ENCODE measurements at regions not wholly inside any gene's neighbourhood (a gene's known extent, or its start where the extent isn't known, plus 50 kb on each side); places are given as distances from the start of the nearest gene placed in this dataset.

- DNase-seq, result no peak
Observed at GRCh38 chr6:43861212-43861894, 91.3 kb downstream of the VEGFA start.

DNA sequence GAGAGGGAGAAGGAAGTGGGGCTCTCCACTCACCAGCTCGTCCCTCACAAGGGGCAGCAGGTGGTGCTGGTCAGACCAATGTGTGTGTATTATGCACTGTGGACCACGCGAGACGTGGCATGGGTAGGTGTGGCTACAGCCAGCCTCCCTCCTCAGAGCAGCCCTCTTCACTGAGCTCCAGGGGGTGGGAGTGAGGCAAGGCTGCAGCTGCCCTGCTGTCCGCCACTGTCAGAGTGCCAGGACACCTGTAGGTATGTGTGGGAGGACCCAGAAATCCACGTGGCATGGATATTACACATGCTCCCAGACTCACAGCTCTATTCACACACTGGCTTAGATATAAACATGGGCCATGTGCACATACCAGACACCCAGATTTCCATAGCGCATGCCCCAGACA lies 90.3 kb downstream of the VEGFA start:
- no peak for DNase-seq

GRCh38 chr6:43859213-43859612 lies 89.2 kb downstream of the VEGFA start:
- no peak for DNase-seq

- DNase-seq, result no peak
Observed at GRCh38 chr6:43858161-43859153, 88.4 kb downstream of the VEGFA start.

- no peak for DNase-seq
Observed at GRCh38 chr6:43856005-43856765, 86.2 kb downstream of the VEGFA start.

DNA sequence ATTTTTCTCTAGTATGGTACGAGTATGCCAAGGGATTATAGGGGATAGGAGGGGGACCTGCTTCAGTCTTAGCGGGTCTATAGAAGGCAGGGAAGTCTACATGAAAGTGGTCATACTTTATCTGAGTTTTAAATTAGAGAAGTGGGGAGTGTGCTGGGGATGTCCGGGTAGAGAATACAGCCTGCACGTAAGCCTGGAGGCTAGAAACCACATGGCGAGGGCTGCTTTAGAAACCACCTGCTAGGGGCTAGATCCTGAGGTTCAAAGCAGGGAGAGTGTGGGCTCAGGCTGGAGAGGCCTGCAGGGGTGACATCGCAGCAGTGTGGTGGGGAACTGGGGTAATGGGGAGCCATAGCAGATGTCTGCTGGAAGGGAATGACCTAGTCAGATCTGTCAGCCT lies 85.2 kb downstream of the VEGFA start:
- no peak for DNase-seq

DNA sequence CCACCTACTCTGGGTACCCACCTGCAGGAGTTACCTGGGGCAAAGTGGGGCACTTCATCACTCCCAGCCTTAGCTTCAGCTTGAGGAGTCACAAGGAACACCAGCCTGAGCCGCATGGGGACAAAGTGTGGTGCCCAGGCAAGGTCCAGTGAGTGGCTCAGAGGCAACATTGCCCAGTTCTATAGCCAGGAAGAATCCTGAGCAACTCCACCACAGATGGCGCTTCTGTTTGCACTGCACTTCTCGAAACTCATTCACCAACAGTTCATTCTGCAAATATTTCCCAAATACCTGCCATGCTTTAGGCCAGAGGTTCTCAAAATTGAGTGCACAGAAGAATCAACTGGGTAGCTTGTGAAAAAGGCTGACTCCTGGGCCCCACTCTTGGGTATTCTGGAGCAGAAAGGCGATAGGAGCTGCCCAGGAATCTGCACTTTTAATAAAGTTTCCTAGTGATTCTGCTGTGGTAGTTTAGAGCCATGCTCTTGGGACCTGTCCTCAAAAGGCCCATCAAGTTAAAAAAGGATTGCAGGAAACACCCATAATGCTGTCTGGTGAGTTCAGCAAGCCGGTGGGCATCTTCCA lies 83.1 kb downstream of the VEGFA start:
- no peak for DNase-seq

DNA sequence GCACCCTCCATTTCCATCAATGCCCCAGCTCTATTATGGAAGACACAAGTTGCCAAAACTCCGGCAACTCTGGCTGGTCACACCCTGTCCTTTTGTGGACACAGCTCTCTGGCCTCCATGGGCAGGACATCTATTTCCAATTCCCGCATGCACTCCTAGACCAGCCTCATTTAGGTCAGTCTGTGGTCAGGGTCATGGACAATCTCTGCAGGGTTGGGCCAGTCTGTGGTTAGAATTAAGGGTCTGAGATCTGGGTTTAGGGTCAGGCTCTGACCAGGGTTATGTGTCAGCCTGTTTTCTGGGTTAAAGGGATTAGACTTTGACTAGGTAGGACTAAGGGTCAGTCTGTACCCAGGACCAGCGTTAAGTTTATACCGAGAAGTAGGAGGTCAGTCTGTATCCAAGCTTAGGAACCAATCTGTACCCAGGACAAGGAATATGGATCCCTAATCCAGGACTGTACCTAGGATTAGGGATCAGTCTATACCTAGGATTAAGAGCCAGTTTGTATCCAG lies 82.4 kb downstream of the VEGFA start:
- no peak for DNase-seq

- DNase-seq, result no peak
Observed at GRCh38 chr6:43851204-43851865, 81.3 kb downstream of the VEGFA start.

DNA sequence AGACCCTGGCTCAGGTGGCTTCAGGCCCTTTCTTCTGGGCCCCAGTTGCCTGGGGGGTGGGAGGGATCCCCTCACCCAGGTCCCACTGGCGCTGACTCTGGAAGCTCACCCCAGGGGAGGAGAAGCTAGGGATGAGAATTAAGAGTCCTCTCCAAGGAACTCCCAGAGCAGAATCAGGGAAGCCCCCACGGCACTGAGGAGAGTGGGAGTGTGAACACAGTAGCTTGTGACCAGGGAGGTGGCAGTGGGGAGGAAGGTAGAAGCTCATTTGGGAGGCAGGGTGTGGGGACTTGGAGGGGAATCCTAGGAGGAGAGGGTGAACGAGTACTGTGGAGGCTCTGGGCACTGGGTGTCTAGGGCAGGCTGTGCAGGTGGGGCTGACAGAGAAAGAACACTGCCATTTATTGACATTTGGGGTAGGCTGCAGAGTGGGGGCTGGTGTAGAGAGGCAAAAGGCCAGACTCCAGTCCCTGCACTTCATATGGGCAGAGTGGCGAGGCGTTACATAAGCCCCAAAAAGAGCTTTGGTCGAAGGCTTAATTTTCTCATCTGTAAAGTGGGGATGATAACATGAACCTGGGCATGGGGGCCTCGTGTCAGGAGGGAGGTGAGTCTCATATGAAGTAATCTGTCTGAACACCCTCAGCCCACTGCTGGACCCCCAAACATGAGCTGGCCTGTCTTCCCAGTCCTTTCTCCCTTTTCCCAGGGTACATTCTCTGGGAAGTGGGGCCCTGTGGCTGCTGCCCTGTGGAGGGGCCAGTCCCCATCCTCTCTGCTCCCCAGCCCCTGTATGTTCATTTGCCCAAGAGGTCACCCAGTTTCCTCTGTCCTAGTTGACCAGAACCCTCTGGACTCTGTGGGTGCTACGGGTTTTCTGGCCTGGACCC lies 80.5 kb downstream of the VEGFA start:
- no peak for DNase-seq

DNA sequence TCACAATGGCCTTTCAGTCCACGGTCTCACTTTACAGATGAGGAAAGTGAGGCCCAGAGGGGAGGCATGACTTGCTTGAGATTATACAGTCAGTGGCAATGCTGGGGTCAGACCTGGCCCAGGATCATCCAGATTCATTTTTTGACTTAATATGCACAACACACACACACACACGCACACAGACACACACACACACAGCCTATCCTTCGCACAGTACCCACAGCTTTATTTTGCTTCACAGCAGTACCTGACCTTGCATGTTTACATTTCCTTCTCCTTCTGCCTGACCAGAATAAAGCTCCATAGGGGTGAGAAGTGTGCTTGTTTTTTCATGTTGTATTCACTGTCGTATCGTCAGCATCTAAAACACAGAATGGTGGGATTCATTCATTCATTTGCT lies 79.8 kb downstream of the VEGFA start:
- peak in 1 of 5 experiments; percentile 9 for DNase-seq

- no peak for DNase-seq
Observed at GRCh38 chr6:43848671-43849391, 78.8 kb downstream of the VEGFA start.

DNA sequence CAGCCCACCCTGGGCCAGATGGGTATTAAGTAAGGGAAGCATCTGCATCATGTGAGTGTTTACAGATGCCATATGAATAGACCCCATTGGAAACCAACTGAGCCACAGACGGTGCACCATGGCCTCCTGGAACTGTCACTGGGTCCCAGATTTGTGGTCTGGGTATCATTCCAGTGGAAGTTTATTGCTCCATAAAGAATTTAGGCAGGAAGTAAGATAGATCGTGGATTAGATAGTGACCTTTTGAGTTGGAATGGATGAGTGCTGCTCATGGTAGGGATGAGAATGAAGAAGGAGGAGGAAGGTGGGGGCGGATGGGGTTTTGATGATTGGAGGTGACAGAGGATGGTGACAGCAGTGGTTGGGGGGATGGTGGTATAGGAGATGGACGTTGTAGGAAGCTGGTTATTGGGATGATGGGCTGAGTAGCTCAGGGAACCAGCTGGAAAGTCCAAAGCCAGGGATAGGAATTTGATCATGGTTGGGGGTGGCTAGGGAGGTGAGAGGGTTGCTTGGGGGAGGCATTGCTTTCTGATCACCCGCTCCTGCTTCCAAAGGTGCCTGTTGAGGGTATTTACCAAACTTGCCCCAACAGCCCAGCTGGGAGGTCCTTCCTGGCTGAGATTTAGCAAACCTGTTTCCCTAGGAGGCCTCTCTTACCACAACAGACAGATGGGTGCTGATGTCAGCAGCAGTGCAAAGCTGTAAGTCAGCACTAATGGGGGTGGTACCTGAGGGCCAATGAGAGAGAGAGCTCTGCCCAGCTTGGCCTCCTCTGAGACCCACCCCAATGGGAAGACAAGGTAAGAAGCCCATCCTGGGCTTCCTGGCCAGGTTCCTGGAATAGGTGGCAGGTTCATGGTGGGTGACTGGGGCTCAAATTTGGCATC lies 78.0 kb downstream of the VEGFA start:
- DNase-seq, result no peak

GRCh38 chr6:43846556-43846955 lies 76.5 kb downstream of the VEGFA start:
- DNase-seq, result no peak

DNA sequence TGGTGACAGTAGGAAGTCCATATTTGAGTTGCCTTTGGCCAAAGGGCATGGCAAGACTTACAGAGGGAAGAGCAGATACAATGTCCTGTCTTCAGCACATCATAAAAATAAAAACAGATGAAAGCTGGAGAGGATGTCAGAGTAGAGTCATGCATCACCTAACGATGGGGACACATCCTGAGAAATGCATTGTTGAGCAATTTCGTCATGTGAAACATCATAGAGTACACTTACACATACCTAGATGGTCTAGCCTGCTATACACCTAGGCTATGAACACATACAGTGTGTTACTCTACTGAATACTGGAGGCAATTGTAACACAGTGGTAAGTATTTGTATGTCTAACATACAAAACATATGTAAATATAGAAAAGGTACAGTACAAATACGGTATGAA lies 75.6 kb downstream of the VEGFA start:
- no peak for DNase-seq

GRCh38 chr6:43843669-43844171 lies 73.7 kb downstream of the VEGFA start:
- DNase-seq, result no peak

DNA sequence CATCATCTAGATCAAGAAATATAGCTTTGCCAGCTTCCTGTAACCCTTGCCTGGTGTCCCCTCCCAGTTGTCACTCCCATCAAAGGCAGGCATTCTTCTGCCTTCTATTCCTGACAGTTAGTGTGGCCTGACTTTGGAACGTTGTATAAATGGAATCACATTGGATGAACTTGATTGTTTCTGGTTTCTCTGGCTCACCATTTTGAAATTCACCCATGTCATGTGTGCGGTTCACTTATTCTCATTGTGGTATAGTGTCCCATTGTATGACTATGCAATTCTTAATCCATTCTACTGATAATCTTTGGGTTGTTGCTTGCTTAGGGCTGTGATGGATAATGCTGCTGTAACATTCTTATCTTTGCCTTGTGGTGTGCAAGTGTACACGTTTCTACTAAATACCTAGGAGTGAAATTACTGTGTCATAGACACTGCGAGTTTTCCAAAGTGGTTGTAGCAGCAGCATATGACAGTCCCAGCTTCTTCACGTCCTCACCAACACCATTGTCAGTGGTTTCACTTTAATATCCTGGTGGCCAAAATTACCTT lies 73.2 kb downstream of the VEGFA start:
- DNase-seq, result no peak

- DNase-seq, result no peak
Observed at GRCh38 chr6:43842231-43842794, 72.3 kb downstream of the VEGFA start.
